CD4-positive, CD25-positive, alpha-beta regulatory T cell (primary cell): ENCODE measurements at regions not wholly inside any gene's neighbourhood (a gene's known extent, or its start where the extent isn't known, plus 50 kb on each side); places are given as distances from the start of the nearest gene placed in this dataset.

Experiments
- ATAC-seq, 2 donors: fragments of 150-1000 bp; cut with Tn5 transposase; one replicate each; pipeline ENCODE4 v1.10.0; 2021; ENCODE audit warnings: low read depth in 2 of 2, moderate number of reproducible peaks in 2 of 2, moderate library complexity in 1 of 2
- DNase-seq, 3 donors: peaks; one replicate each; pipeline versions ENCODE4 v3.0.0 to v3.0.0-alpha.2; 2012 to 2022; ENCODE audit warnings: mixed read lengths in 1 of 3
- H3K27ac ChIP-seq: one replicate; pipeline ENCODE4 v1.7.0; 2013; ENCODE audit warnings: mild to moderate bottlenecking, low read length; ENCODE audit not compliant: insufficient read depth, poor library complexity, severe bottlenecking
- H3K27me3 ChIP-seq: one replicate; pipeline ENCODE4 v1.7.0; 2013; ENCODE audit warnings: low read length; ENCODE audit not compliant: control insufficient read depth, insufficient read depth
- H3K36me3 ChIP-seq: one replicate; pipeline ENCODE4 v1.7.0; 2013; ENCODE audit warnings: mild to moderate bottlenecking, low read length, moderate library complexity; ENCODE audit not compliant: control insufficient read depth, insufficient read depth
- H3K4me1 ChIP-seq: 2 replicates; pipeline ENCODE4 v1.7.0; 2013; ENCODE audit warnings: mild to moderate bottlenecking, low read length; ENCODE audit not compliant: insufficient read depth, control insufficient read depth, poor library complexity, severe bottlenecking
- H3K4me3 ChIP-seq: one replicate; pipeline ENCODE4 v1.7.0; 2013; ENCODE audit warnings: low read depth, mild to moderate bottlenecking, low read length, moderate library complexity
- H3K9me3 ChIP-seq, 2 experiments: 1 replicate in 1 of 2; 2 replicates in 1 of 2; pipeline ENCODE4 v1.7.0; 2013; ENCODE audit warnings: low read length in 2 of 2, mild to moderate bottlenecking in 1 of 2, moderate library complexity in 1 of 2; ENCODE audit not compliant: control insufficient read depth in 2 of 2
- H3K27ac Mint-ChIP-seq, 3 donors: one replicate each; pipeline ENCODE4 v1.8.0; 2020 to 2022; ENCODE audit warnings: mild to moderate bottlenecking in 3 of 3, mixed read lengths in 3 of 3, moderate library complexity in 2 of 3
- H3K27me3 Mint-ChIP-seq: one replicate; pipeline ENCODE4 v1.8.0; 2022; ENCODE audit warnings: mild to moderate bottlenecking, mixed read lengths
- H3K36me3 Mint-ChIP-seq: one replicate; pipeline ENCODE4 v1.8.0; 2020; ENCODE audit warnings: mixed read lengths
- H3K4me1 Mint-ChIP-seq, 4 donors: one replicate each; pipeline ENCODE4 v1.8.0; 2020 to 2022; ENCODE audit warnings: mixed read lengths in 4 of 4, mild to moderate bottlenecking in 1 of 4
- H3K4me3 Mint-ChIP-seq, 4 donors: one replicate each; pipeline ENCODE4 v1.8.0; 2020 to 2022; ENCODE audit warnings: mild to moderate bottlenecking in 4 of 4, mixed read lengths in 4 of 4, moderate library complexity in 3 of 4
- H3K9me3 Mint-ChIP-seq, 7 donors: one replicate each; pipeline ENCODE4 v1.8.0; 2020 to 2022; ENCODE audit warnings: mixed read lengths in 7 of 7, mild to moderate bottlenecking in 3 of 7, moderate library complexity in 2 of 7

DNA sequence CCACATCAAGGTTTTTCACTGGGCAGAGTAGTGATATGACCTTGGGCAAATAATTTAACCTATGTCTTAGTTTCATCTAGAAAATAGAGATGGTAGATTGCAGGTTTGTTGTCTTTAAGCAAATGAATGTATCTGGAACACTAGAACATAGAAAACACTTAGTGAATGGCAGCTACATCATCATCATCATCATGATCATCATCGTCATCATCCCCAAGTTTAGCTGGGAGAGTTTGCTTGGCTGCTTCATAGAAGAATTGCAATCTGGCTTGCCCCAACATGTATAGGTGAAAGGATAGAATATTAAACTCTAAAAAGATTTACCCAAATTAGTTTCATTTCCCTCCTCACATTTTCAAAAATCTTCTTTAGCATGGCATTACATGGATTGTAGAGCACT lies 91.3 kb upstream of the TMEM260 start:
- ATAC-seq (no peak), DNase-seq (no peak)
- H3K4me3 ChIP-seq = no peak overlapping the region
- H3K36me3 ChIP-seq = no peaks in the 10 kb centered on the region
- H3K9me3 Mint-ChIP-seq = no peaks in the 10 kb centered on the region
- no peak overlapping the region for H3K27ac ChIP-seq
- H3K27ac Mint-ChIP-seq = no peak overlapping the region
- H3K27me3 Mint-ChIP-seq = peaks cover 5% of the 10 kb centered on the region
- H3K4me1 Mint-ChIP-seq = peaks cover 0 to 4% (median 2%) of the 10 kb centered on the region in 4 donors
- H3K4me3 Mint-ChIP-seq = no peak overlapping the region
- no peaks in the 10 kb centered on the region for H3K36me3 Mint-ChIP-seq
- no peaks in the 10 kb centered on the region for H3K9me3 ChIP-seq
- H3K27me3 ChIP-seq = no peaks in the 10 kb centered on the region
- H3K4me1 ChIP-seq = no peaks in the 10 kb centered on the region

DNA sequence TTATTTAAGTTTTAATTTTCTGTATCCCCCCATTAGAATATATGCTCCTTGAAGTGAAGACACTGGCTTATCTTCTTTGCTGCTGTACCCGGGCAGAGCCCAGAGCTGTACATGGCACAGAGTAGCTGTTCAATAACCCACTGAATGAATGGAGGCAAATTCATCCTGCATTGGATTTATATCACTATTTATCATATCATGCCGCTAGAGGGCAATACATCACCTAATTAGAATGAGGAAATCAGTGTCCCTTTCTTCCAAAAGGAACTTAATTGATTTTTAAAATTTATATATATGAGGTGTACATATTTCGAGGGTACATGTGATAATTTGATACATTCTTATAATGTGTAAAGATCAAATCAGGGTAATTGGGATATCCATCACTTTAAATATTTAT lies 89.2 kb upstream of the TMEM260 start:
- DNase-seq = peak in 2 of 3 donors; percentile 32 to 46

DNA sequence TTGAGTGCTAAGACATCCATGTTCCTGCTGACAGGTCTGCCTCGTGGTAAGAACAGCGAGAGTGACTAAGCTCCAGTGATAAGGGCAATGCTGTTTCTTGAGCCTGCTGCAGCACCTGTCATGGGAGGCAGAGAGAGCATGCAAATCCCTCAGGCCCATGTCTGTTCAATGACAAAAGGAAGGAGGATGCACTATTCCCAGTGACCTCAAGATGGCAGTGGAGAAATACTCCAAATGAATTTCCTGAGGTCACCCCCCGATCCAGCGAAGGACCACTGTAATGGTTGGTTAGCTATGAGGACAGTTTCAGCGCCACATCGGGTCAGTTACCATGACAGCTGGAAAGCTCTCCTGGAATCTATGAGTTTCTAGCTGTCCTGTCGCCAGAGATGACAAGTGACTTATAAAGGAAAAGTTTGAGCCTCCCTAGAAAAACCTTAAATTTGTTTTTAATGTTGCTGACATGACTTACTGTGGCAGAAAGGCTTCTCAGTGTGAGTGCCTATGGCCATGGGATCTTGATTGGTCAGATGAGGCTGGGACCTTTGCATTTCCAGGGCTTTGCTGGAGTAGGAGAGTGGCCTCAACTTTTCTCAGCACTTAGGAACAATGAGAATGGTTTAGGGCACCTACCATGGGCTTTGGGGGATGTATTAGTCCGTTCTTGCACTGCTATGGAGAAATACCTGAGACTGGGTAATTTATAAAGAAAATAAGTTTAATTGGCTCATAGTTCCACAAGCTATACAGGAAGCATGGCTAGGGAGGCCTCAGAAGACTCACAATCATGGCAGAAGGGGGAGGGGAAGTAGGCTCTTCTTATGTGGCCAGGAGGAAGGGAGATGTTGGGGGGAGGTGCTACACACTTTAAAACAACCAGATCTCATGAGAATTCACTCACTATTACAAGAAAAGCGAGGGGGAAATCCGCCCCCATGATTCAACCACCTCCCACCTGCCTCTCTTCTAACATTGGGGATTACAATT lies 88.0 kb upstream of the TMEM260 start:
- no peaks in the 10 kb centered on the region for H3K36me3 ChIP-seq
- no peaks in the 10 kb centered on the region for H3K27me3 ChIP-seq
- H3K27ac ChIP-seq = no peak overlapping the region
- no peaks in the 10 kb centered on the region for H3K36me3 Mint-ChIP-seq
- H3K4me1 Mint-ChIP-seq = peaks cover 0 to 4% (median 2%) of the 10 kb centered on the region in 4 donors
- no peaks in the 10 kb centered on the region for H3K4me1 ChIP-seq
- DNase-seq (peak in 2 of 3 donors; percentile 13 to 54), ATAC-seq (no peak)
- H3K27ac Mint-ChIP-seq = no peak overlapping the region
- H3K27me3 Mint-ChIP-seq = peaks cover 5% of the 10 kb centered on the region
- H3K4me3 Mint-ChIP-seq = no peak overlapping the region
- no peaks in the 10 kb centered on the region for H3K9me3 Mint-ChIP-seq
- no peak overlapping the region for H3K4me3 ChIP-seq
- H3K9me3 ChIP-seq = no peaks in the 10 kb centered on the region

More for the DNA sequence above, 89.2 kb upstream of the TMEM260 start:
- no peak overlapping the region for H3K4me3 Mint-ChIP-seq
- no peaks in the 10 kb centered on the region for H3K27me3 ChIP-seq
- H3K27ac ChIP-seq = no peak overlapping the region
- H3K27ac Mint-ChIP-seq = no peak overlapping the region
- H3K9me3 ChIP-seq = no peaks in the 10 kb centered on the region
- no peak for ATAC-seq
- no peaks in the 10 kb centered on the region for H3K36me3 Mint-ChIP-seq
- peaks cover 5% of the 10 kb centered on the region for H3K27me3 Mint-ChIP-seq
- no peaks in the 10 kb centered on the region for H3K4me1 ChIP-seq
- no peaks in the 10 kb centered on the region for H3K36me3 ChIP-seq
- peaks cover 0 to 4% (median 2%) of the 10 kb centered on the region in 4 donors for H3K4me1 Mint-ChIP-seq
- H3K9me3 Mint-ChIP-seq = no peaks in the 10 kb centered on the region
- no peak overlapping the region for H3K4me3 ChIP-seq

DNA sequence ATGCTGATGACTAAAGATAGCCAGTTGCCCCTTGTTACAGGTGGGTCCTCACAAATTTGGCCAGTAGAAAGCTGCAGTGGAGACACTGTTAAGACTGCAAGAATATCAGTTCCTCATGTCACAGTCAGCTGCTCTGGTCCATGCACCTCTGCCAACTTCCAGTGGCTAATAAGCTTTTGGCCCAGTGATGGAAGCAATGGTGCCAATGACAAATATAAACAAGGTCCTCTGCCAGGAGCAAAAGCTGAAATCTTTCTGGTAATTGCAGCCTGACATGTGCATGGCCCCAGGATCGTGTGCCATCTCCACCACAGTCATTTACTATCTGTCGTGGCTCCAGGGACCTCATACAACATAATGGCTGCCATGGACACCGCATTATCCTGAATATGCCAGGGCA lies 85.4 kb upstream of the TMEM260 start:
- no peak overlapping the region for H3K27ac ChIP-seq
- Mint-ChIP-seq H3K4me3 (no peak overlapping the region), H3K27me3 (peaks cover 5% of the 10 kb centered on the region), H3K36me3 (no peaks in the 10 kb centered on the region), H3K27ac (no peak overlapping the region), H3K4me1 (peaks cover 0 to 4% (median 2%) of the 10 kb centered on the region in 4 donors), H3K9me3 (peaks cover 0 to 2% (median 0%) of the 10 kb centered on the region in 7 donors)
- no peak overlapping the region for H3K4me3 ChIP-seq
- no peaks in the 10 kb centered on the region for H3K36me3 ChIP-seq
- DNase-seq = no peak
- H3K4me1 ChIP-seq = no peaks in the 10 kb centered on the region
- ATAC-seq = no peak
- H3K27me3 ChIP-seq = no peaks in the 10 kb centered on the region
- no peaks in the 10 kb centered on the region for H3K9me3 ChIP-seq

DNA sequence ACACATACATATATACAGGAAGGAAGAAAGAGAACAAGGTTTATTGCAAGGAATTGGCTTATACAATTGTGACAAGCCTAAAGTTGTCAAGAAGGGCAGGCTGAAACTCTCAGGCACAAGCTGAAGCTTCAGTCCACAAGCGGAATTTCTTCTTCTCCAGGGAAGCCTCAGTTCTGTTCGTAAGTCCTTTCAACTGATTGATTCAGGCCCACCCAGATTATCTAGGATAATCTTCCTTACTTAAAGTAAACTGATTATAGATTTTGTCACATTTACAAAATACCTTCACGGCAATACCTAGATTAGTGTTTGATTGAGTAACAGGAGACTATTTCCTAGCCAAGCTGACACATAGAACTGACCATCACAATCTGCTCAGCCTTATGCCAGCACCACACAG lies 81.5 kb upstream of the TMEM260 start:
- Histone ChIP-seq H3K9me3 (no peaks in the 10 kb centered on the region), H3K4me1 (no peaks in the 10 kb centered on the region), H3K27me3 (no peaks in the 10 kb centered on the region), H3K4me3 (no peak overlapping the region), H3K27ac (no peak overlapping the region), H3K36me3 (no peaks in the 10 kb centered on the region)
- H3K4me1 Mint-ChIP-seq = no peaks in the 10 kb centered on the region
- H3K36me3 Mint-ChIP-seq = no peaks in the 10 kb centered on the region
- H3K9me3 Mint-ChIP-seq = peaks cover 0 to 2% (median 0%) of the 10 kb centered on the region in 7 donors
- no peak overlapping the region for H3K27ac Mint-ChIP-seq
- H3K27me3 Mint-ChIP-seq = no peaks in the 10 kb centered on the region
- ATAC-seq (no peak), DNase-seq (no peak)
- H3K4me3 Mint-ChIP-seq = no peak overlapping the region

DNA sequence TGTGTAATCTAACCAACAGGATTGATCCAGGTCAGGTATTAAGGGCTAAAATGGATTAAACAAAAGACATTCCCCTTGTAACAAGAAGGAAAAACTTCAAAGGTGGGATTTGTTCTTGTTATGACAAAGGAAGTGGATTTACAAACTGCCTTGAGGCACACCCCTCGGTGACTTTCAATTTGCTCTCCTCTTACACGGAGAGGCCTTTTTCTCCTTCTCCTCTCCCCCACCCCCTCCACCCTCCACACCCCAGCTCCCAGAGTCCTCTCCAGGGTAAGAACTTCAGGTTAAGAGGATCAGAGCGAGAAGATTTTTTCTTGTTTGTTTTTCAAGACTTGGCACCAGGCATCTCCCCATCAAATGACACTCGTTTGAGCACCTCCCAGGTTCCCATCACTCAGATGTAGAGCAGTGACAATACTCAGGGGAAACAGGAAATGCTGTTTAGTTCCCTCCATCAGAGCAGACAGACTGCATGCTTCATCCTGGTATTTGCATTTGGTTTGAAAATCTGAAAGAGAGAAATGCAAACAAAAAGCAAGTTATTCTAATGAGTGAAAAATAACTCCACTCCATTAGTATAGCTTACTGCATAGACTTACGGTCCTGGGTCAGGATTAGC lies 77.6 kb upstream of the TMEM260 start:
- Histone ChIP-seq H3K9me3 (no peaks in the 10 kb centered on the region), H3K27ac (no peak overlapping the region), H3K4me1 (no peaks in the 10 kb centered on the region), H3K36me3 (no peaks in the 10 kb centered on the region), H3K27me3 (peaks cover 7% of the 10 kb centered on the region), H3K4me3 (no peak overlapping the region)
- Mint-ChIP-seq H3K36me3 (no peaks in the 10 kb centered on the region), H3K27ac (peak overlapping the region in 1 of 3 donors; percentile 21), H3K4me3 (no peak overlapping the region), H3K27me3 (peaks cover 23% of the 10 kb centered on the region), H3K9me3 (no peaks in the 10 kb centered on the region), H3K4me1 (no peaks in the 10 kb centered on the region)
- DNase-seq (no peak), ATAC-seq (no peak)

DNA sequence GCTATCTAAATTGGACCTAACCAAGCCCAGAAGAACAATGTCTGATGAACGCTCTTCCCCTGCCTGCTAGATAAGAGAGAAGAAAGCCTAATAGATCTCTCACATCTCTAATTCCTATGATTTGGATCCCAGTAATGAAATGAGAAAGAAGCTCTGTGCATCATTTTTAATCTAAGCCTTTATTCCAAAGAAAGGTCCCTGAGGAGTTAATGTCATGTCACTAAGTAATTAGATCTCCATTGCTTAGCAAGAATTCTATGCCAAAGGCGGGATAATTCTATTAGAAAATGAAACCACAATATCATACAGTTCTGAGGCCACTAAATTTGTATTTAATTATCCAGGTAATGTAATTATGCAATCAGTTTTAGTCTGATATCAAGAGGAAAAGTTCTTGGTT lies 74.2 kb upstream of the TMEM260 start:
- Mint-ChIP-seq H3K4me3 (no peak overlapping the region), H3K27ac (no peak overlapping the region), H3K4me1 (no peaks in the 10 kb centered on the region), H3K36me3 (no peaks in the 10 kb centered on the region), H3K27me3 (peaks cover 23% of the 10 kb centered on the region), H3K9me3 (no peaks in the 10 kb centered on the region)
- no peak overlapping the region for H3K27ac ChIP-seq
- peaks cover 8% of the 10 kb centered on the region for H3K27me3 ChIP-seq
- no peaks in the 10 kb centered on the region for H3K4me1 ChIP-seq
- DNase-seq (no peak), ATAC-seq (no peak)
- H3K4me3 ChIP-seq = no peak overlapping the region
- H3K36me3 ChIP-seq = no peaks in the 10 kb centered on the region
- no peaks in the 10 kb centered on the region for H3K9me3 ChIP-seq
